LNCaP clone FGC (cell line): ENCODE measurements at regions not wholly inside any gene's neighbourhood (a gene's known extent, or its start where the extent isn't known, plus 50 kb on each side); places are given as distances from the start of the nearest gene placed in this dataset.

ENCODE experiments used
- DNase-seq: peaks from one replicate; pipeline ENCODE4 v3.0.0-alpha.2; 2011; ENCODE audit warnings: low read depth
- H3K4me3 ChIP-seq: 2 replicates; pipeline ENCODE4 v1.5.1; 2011; ENCODE audit warnings: mild to moderate bottlenecking, low read depth, low read length, control low read depth
- TF ChIP-seq, protein P1 (sequence below): IDR thresholded peaks from 2 replicates; pipeline ENCODE4 v1.5.1; 2012; ENCODE audit warnings: mild to moderate bottlenecking; ENCODE audit not compliant: control insufficient read depth, insufficient read depth; ENCODE audit errors: extremely low read depth

DNA sequence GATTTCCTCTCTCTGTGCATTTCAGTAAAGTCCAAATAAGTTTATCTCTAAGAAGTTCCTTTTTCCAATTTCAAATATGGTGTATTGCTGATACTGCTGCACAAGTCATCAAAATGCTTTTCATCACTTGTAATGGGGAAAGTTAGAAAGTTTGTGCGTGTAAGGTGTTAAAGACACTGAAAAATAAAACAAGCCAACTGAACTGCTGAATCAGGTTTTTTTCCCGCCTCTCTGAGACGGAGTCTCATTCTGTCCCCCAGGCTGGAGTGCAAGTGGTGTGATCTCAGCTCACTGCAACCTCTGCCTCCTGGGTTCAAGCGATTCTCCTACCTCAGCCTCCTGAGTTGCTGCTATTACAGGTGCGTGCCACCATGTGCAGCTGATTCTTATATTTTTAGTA, 400.9 kb downstream of the LRRC70 start:
- TF ChIP-seq, protein P1, sequence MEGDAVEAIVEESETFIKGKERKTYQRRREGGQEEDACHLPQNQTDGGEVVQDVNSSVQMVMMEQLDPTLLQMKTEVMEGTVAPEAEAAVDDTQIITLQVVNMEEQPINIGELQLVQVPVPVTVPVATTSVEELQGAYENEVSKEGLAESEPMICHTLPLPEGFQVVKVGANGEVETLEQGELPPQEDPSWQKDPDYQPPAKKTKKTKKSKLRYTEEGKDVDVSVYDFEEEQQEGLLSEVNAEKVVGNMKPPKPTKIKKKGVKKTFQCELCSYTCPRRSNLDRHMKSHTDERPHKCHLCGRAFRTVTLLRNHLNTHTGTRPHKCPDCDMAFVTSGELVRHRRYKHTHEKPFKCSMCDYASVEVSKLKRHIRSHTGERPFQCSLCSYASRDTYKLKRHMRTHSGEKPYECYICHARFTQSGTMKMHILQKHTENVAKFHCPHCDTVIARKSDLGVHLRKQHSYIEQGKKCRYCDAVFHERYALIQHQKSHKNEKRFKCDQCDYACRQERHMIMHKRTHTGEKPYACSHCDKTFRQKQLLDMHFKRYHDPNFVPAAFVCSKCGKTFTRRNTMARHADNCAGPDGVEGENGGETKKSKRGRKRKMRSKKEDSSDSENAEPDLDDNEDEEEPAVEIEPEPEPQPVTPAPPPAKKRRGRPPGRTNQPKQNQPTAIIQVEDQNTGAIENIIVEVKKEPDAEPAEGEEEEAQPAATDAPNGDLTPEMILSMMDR: no peak
- no peak overlapping the region for H3K4me3 ChIP-seq
- DNase-seq: no peak

DNA sequence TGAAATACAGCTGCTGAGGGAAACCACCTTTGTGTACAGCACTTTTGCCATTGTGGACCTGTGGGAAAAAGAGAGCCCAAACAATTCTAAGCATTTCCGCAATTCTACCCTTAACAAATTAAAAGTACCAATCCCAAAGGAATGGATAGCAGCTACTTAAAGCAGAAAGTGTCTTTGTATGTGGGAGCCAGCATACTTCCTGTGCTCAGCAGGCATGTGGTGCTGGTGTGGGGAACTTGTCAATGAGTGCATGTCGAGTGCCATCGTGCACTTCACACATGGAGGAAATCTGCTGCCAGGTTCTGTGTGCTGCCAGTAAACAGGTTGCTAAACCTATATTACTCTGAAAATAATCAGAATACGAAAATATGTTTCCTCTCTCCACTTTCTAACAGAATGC, 399.0 kb downstream of the LRRC70 start:
- H3K4me3 ChIP-seq: no peak overlapping the region
- TF ChIP-seq, protein P1: no peak
- DNase-seq: no peak

DNA sequence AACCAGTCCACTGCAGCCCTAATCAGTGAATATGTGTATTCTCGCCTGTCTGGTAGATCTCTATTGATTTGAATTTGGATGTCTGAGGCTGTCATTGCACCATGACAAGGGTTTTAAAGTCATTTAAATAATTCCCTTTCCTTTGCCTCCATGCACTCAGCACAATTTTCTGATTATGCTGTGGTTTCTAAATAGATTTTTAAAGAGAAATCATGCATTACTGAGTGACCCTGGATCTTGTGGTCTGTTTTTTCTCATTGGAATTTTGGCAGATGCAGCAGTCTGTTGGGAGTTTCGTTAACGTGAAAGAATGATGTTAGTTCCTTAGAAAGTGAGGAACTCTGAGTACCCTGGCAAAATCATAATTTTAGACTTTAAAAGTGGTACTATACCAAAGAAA, 396.0 kb downstream of the LRRC70 start:
- DNase-seq: no peak
- H3K4me3 ChIP-seq: no peak overlapping the region
- TF ChIP-seq, protein P1: no peak

- TF ChIP-seq, protein P1: no peak
Measured at GRCh38 chr5:62969409-62970120, 390.9 kb downstream of the LRRC70 start.

GRCh38 chr5:62964428-62964827, 385.8 kb downstream of the LRRC70 start:
- DNase-seq: no peak
- no peak overlapping the region for H3K4me3 ChIP-seq
- TF ChIP-seq, protein P1: no peak

More at GRCh38 chr5:62969409-62970120, 390.9 kb downstream of the LRRC70 start:
- H3K4me3 ChIP-seq: no peak overlapping the region
- DNase-seq: no peak

GRCh38 chr5:62960781-62961180, 382.2 kb downstream of the LRRC70 start:
- TF ChIP-seq, protein P1: no peak
- no peak overlapping the region for H3K4me3 ChIP-seq
- no peak for DNase-seq

DNA sequence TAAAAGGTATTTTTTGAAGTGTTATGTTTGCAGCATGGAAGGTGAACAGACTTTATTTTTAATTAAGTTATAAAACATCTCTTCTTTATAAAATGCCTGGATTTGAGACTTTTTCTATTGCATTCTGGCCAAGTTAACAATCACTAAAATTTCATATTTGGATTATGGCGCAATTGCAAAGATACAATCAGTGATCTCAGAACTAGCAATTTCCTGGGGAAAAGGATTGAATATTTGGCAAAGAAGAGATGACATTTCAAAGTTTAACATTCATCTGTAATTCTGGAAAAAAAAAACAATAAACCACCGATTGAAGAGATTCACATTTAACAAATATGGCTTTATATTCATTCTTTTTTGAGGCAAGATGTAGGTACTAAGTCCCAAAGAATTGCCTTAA, 378.0 kb downstream of the LRRC70 start:
- no peak for DNase-seq
- H3K4me3 ChIP-seq: no peak overlapping the region
- TF ChIP-seq, protein P1: no peak
